Mammary epithelial cell (primary cell): ENCODE measurements at regions not wholly inside any gene's neighbourhood (a gene's known extent, or its start where the extent isn't known, plus 50 kb on each side); places are given as distances from the start of the nearest gene placed in this dataset.

Experiments used
- EZH2 ChIP-seq: IDR thresholded peaks from 2 replicates; pipeline ENCODE4 v1.6.1; 2012; ENCODE audit warnings: low read length, inconsistent platforms, borderline replicate concordance
- TF ChIP-seq, protein P1 (sequence below), 2 donors: IDR thresholded peaks in 1 of 2; conservative IDR thresholded peaks in 1 of 2; 2 replicates each; pipeline ENCODE4 v1.5.1; 2011 to 2012; ENCODE audit warnings: inconsistent platforms in 2 of 2, low read length in 2 of 2, mild to moderate bottlenecking in 2 of 2, control low read depth in 1 of 2, low read depth in 1 of 2; ENCODE audit not compliant: insufficient read depth in 1 of 2; ENCODE audit errors: extremely low read depth in 1 of 2

DNA sequence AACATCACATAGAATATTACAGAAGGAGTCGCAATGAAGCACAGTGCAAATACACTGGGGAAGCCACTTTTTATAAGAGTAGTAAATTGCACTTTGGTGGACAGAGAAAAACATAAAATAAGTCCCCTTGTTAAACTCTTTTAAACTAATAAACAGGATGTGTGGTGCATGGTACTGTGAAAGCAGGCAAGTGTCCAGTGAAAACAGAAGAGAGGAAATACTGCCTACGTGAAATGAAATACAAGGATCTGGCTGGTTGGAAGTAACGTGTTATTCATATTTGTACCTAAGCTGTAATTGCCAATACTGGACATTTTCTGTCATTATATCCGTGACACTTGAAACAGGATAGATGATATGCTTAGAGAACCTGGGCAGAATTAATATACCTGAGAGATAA is 191.9 kb upstream of the SLC27A6 start:
- TF ChIP-seq, protein P1, sequence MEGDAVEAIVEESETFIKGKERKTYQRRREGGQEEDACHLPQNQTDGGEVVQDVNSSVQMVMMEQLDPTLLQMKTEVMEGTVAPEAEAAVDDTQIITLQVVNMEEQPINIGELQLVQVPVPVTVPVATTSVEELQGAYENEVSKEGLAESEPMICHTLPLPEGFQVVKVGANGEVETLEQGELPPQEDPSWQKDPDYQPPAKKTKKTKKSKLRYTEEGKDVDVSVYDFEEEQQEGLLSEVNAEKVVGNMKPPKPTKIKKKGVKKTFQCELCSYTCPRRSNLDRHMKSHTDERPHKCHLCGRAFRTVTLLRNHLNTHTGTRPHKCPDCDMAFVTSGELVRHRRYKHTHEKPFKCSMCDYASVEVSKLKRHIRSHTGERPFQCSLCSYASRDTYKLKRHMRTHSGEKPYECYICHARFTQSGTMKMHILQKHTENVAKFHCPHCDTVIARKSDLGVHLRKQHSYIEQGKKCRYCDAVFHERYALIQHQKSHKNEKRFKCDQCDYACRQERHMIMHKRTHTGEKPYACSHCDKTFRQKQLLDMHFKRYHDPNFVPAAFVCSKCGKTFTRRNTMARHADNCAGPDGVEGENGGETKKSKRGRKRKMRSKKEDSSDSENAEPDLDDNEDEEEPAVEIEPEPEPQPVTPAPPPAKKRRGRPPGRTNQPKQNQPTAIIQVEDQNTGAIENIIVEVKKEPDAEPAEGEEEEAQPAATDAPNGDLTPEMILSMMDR (conservative IDR thresholded peaks at IDR 0.05 in 1 of 2, IDR thresholded peaks at IDR 0.05 in 1 of 2; ENCODE audit: extremely low read depth in 1 of 2, insufficient read depth in 1 of 2, low read depth in 1 of 2, low read length in 2 of 2), result no peak
- TF ChIP-seq EZH2, result no peak
